Mammary epithelial cell (primary cell): ENCODE measurements at regions not wholly inside any gene's neighbourhood (a gene's known extent, or its start where the extent isn't known, plus 50 kb on each side); places are given as distances from the start of the nearest gene placed in this dataset.

Source experiments
- EZH2 ChIP-seq: IDR thresholded peaks from 2 replicates; pipeline ENCODE4 v1.6.1; 2012; ENCODE audit warnings: low read length, inconsistent platforms, borderline replicate concordance
- TF ChIP-seq, protein P1 (sequence below), 2 donors: IDR thresholded peaks in 1 of 2; conservative IDR thresholded peaks in 1 of 2; 2 replicates each; pipeline ENCODE4 v1.5.1; 2011 to 2012; ENCODE audit warnings: inconsistent platforms in 2 of 2, low read length in 2 of 2, mild to moderate bottlenecking in 2 of 2, control low read depth in 1 of 2, low read depth in 1 of 2; ENCODE audit not compliant: insufficient read depth in 1 of 2; ENCODE audit errors: extremely low read depth in 1 of 2

GRCh38 chrX:39954851-39955250 is 142.9 kb downstream of the BCOR start:
- no peak for TF ChIP-seq EZH2
- TF ChIP-seq, protein P1, sequence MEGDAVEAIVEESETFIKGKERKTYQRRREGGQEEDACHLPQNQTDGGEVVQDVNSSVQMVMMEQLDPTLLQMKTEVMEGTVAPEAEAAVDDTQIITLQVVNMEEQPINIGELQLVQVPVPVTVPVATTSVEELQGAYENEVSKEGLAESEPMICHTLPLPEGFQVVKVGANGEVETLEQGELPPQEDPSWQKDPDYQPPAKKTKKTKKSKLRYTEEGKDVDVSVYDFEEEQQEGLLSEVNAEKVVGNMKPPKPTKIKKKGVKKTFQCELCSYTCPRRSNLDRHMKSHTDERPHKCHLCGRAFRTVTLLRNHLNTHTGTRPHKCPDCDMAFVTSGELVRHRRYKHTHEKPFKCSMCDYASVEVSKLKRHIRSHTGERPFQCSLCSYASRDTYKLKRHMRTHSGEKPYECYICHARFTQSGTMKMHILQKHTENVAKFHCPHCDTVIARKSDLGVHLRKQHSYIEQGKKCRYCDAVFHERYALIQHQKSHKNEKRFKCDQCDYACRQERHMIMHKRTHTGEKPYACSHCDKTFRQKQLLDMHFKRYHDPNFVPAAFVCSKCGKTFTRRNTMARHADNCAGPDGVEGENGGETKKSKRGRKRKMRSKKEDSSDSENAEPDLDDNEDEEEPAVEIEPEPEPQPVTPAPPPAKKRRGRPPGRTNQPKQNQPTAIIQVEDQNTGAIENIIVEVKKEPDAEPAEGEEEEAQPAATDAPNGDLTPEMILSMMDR (conservative IDR thresholded peaks at IDR 0.05 in 1 of 2, IDR thresholded peaks at IDR 0.05 in 1 of 2; ENCODE audit: extremely low read depth in 1 of 2, insufficient read depth in 1 of 2, low read depth in 1 of 2, low read length in 2 of 2): no peak
